Effector memory CD4-positive, alpha-beta T cell (primary cell): ENCODE measurements at regions not wholly inside any gene's neighbourhood (a gene's known extent, or its start where the extent isn't known, plus 50 kb on each side); places are given as distances from the start of the nearest gene placed in this dataset.

Experiments used
- DNase-seq, 3 donors: peaks; one replicate each; pipeline ENCODE4 v3.0.0-alpha.2; 2020
- H3K27ac ChIP-seq: 2 replicates; pipeline ENCODE4 v1.7.0; 2013; ENCODE audit warnings: mild to moderate bottlenecking, low read length, moderate library complexity; ENCODE audit not compliant: insufficient read depth, poor library complexity, severe bottlenecking
- H3K27me3 ChIP-seq: replicated peaks from 2 replicates; pipeline ENCODE4 v1.7.0; 2013; ENCODE audit warnings: mild to moderate bottlenecking, low read length; ENCODE audit not compliant: insufficient read depth, control insufficient read depth, poor library complexity, severe bottlenecking
- H3K36me3 ChIP-seq: 2 replicates; pipeline ENCODE4 v1.7.0; 2013; ENCODE audit warnings: mild to moderate bottlenecking, low read length, moderate library complexity; ENCODE audit not compliant: control insufficient read depth, insufficient read depth
- H3K4me1 ChIP-seq: 2 replicates; pipeline ENCODE4 v1.7.0; 2013; ENCODE audit warnings: low read length, mild to moderate bottlenecking; ENCODE audit not compliant: control insufficient read depth, insufficient read depth, poor library complexity, severe bottlenecking
- H3K4me3 ChIP-seq: 2 replicates; pipeline ENCODE4 v1.7.0; 2013; ENCODE audit warnings: low read length, low read depth, mild to moderate bottlenecking; ENCODE audit not compliant: insufficient read depth, poor library complexity, severe bottlenecking
- H3K9me3 ChIP-seq: 2 replicates; pipeline ENCODE4 v1.7.0; 2013; ENCODE audit warnings: mild to moderate bottlenecking, low read length, moderate library complexity; ENCODE audit not compliant: control insufficient read depth

DNA sequence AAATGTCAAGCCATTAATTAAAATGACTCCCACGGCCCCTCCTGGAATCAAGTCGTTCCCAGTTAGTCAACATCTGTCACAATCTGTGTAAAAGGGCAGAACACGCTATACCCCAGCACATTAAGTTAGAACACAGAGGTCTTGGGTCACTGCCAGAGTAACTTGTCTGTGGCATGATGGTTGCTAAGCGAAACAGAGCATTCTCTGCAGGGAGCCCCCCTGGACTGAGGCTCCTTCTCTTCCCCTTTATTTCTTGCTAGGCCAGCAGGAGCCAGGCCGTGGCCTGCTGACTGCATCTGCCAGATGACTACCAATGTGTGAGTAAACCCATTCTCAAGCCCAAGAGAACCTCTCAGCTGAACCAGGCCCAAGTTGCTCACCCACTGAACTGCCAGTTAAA is 51.9 kb upstream of the ZBED3 start:
- DNase-seq, result no peak
- no peaks in the 10 kb centered on the region for H3K4me1 ChIP-seq

More for the DNA sequence above, 51.9 kb upstream of the ZBED3 start:
- H3K4me3 ChIP-seq, result no peak overlapping the region
- H3K27ac ChIP-seq, result no peak overlapping the region
- no peaks in the 10 kb centered on the region for H3K9me3 ChIP-seq
- H3K27me3 ChIP-seq, result no peaks in the 10 kb centered on the region
- no peaks in the 10 kb centered on the region for H3K36me3 ChIP-seq
